ENCODE measurements at regions not wholly inside any gene's neighbourhood (a gene's known extent, or its start where the extent isn't known, plus 50 kb on each side); places are given as distances from the start of the nearest gene placed in this dataset.

GRCh38 chr2:51454177-51454576 lies 422.2 kb upstream of the NRXN1 start:
- TF ChIP-seq CTCF (IDR thresholded peaks at IDR 0.05) (no peak), POLR2A (IDR thresholded peaks at IDR 0.05) (no peak)

All from Peyer's patch (tissue), 4 donors.